ENCODE measurements at regions not wholly inside any gene's neighbourhood (a gene's known extent, or its start where the extent isn't known, plus 50 kb on each side); places are given as distances from the start of the nearest gene placed in this dataset.

DNA sequence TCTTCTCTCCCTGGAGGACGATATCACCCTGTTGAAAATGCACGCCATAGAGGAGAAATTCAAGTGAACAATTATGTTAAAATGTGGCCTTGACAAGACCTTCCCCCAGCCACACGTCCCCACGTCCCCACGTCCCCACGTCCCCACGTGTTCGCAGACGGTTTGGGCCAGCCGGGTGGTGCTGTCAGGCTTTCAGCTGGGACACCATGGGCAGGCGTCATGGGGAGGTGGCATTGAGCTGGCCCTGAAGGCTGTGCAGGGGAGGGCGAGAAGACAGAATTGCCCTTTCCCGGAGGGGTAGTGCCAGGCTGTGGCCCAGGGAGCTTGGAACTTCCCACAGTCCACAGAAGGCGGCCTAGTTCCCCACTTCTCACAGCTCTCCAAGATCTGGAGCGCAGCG, 240.7 kb upstream of the RAB6C start:
- TF ChIP-seq, protein P1, sequence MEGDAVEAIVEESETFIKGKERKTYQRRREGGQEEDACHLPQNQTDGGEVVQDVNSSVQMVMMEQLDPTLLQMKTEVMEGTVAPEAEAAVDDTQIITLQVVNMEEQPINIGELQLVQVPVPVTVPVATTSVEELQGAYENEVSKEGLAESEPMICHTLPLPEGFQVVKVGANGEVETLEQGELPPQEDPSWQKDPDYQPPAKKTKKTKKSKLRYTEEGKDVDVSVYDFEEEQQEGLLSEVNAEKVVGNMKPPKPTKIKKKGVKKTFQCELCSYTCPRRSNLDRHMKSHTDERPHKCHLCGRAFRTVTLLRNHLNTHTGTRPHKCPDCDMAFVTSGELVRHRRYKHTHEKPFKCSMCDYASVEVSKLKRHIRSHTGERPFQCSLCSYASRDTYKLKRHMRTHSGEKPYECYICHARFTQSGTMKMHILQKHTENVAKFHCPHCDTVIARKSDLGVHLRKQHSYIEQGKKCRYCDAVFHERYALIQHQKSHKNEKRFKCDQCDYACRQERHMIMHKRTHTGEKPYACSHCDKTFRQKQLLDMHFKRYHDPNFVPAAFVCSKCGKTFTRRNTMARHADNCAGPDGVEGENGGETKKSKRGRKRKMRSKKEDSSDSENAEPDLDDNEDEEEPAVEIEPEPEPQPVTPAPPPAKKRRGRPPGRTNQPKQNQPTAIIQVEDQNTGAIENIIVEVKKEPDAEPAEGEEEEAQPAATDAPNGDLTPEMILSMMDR (IDR thresholded peaks at IDR 0.05; ENCODE audit: poor library complexity) = no peak
- no peak for TF ChIP-seq EZH2phosphoT487 (IDR thresholded peaks at IDR 0.05; ENCODE audit: low read depth, severe bottlenecking, unreplicated experiment)
- no peak for TF ChIP-seq EZH2 (IDR thresholded peaks at IDR 0.05; ENCODE audit: borderline replicate concordance)
